Sigmoid colon (tissue), 6 donors: ENCODE measurements at regions not wholly inside any gene's neighbourhood (a gene's known extent, or its start where the extent isn't known, plus 50 kb on each side); places are given as distances from the start of the nearest gene placed in this dataset.

Experiments
- DNase-seq: peaks from one replicate; pipeline ENCODE4 v3.0.0-alpha.2; 2019
- H3K27ac ChIP-seq, 4 donors: fragments of 200-600 bp; sonication (generic); one replicate each; pipeline ENCODE4 v1.5.1; 2016 to 2019; ENCODE audit warnings: mild to moderate bottlenecking in 1 of 4
- H3K27me3 ChIP-seq, 3 donors: fragments of 200-600 bp; sonication (generic); one replicate each; pipeline ENCODE4 v1.5.1; 2019; ENCODE audit warnings: mild to moderate bottlenecking in 1 of 3
- H3K36me3 ChIP-seq, 4 donors: fragments of 200-600 bp; sonication (generic); one replicate each; pipeline ENCODE4 v1.5.1; 2016 to 2019
- H3K4me1 ChIP-seq, 4 donors: fragments of 200-600 bp; sonication (generic); one replicate each; pipeline ENCODE4 v1.5.1; 2017 to 2019
- H3K4me3 ChIP-seq, 4 donors: fragments of 200-600 bp; sonication (generic); one replicate each; pipeline ENCODE4 v1.5.1; 2017 to 2019; ENCODE audit warnings: mild to moderate bottlenecking in 2 of 4, moderate library complexity in 1 of 4
- H3K9me3 ChIP-seq, 4 donors: fragments of 200-600 bp in 3 of 4; sonication (generic) in 3 of 4; one replicate each; pipeline versions ENCODE4 v1.5.1 to v1.6.1; 2013 to 2019
- CTCF ChIP-seq, 4 experiments: fragments of 450-650 bp in 3 of 4; fragments of 200-600 bp in 1 of 4; IDR thresholded peaks; one replicate each; pipeline ENCODE4 v1.5.1; 2016 to 2019; ENCODE audit warnings: antibody characterized with exemption in 4 of 4, mild to moderate bottlenecking in 3 of 4, moderate library complexity in 2 of 4
- EP300 ChIP-seq, 4 donors: sonication (generic); formaldehyde crosslinking; IDR thresholded peaks; one replicate each; pipeline ENCODE4 v1.6.1; 2017; ENCODE audit warnings: antibody characterized with exemption in 4 of 4
- POLR2A ChIP-seq, 2 donors: fragments of 450-650 bp; IDR thresholded peaks; one replicate each; pipeline ENCODE4 v1.6.1; 2016; ENCODE audit warnings: antibody characterized with exemption in 2 of 2, mild to moderate bottlenecking in 2 of 2, moderate library complexity in 2 of 2
- POLR2AphosphoS5 ChIP-seq, 4 donors: sonication (generic); formaldehyde crosslinking; IDR thresholded peaks; one replicate each; pipeline ENCODE4 v1.6.1; 2017; ENCODE audit warnings: antibody characterized with exemption in 4 of 4
- WGBS, 2 donors: extraction: QIAGEN DNeasy Blood & Tissue Kit; methylation state at CpG; one replicate each; pipeline ENCODE4 v1.1.7; 2013; 5-methylcytosine and 5-hydroxymethylcytosine counted together
- intact Hi-C: fragments of 100-400 bp; cut with DNase I; formaldehyde crosslinking; loops from one replicate; pipeline ENCODE4 v1.15.1; 2023
- donor health status: healthy with polysubstance abuse.
- donor health status: healthy.

GRCh38 chr15:46555547-46555946 lies 920.7 kb downstream of the SQOR start:
- WGBS, 2 donors = 36 to 47% methylated on average over 2 of the region's 2 CpGs
- intact Hi-C loops = no loop called here
- Histone ChIP-seq H3K27me3 (no peaks in the 10 kb centered on the region), H3K4me1 (peaks cover 0 to 18% (median 14%) of the 10 kb centered on the region in 4 donors), H3K9me3 (no peaks in the 10 kb centered on the region), H3K4me3 (no peak overlapping the region), H3K27ac (no peak overlapping the region), H3K36me3 (no peaks in the 10 kb centered on the region)
- TF ChIP-seq POLR2A (IDR thresholded peaks at IDR 0.05) (no peak), CTCF (IDR thresholded peaks at IDR 0.05) (no peak), POLR2AphosphoS5 (IDR thresholded peaks at IDR 0.05) (no peak), EP300 (IDR thresholded peaks at IDR 0.05) (no peak)
- no peak for DNase-seq

- 94 to 95% methylated on average over 1 of the region's 1 CpG for WGBS, 2 donors
- Histone ChIP-seq H3K27me3 (no peaks in the 10 kb centered on the region), H3K9me3 (no peaks in the 10 kb centered on the region), H3K27ac (no peak overlapping the region), H3K4me3 (no peak overlapping the region), H3K36me3 (no peaks in the 10 kb centered on the region), H3K4me1 (peaks cover 0 to 18% (median 14%) of the 10 kb centered on the region in 4 donors)
- intact Hi-C loops = no loop called here
- DNase-seq = no peak
- TF ChIP-seq EP300 (IDR thresholded peaks at IDR 0.05) = no peak
- TF ChIP-seq POLR2A (IDR thresholded peaks at IDR 0.05) = no peak
- no peak for TF ChIP-seq POLR2AphosphoS5 (IDR thresholded peaks at IDR 0.05)
- TF ChIP-seq CTCF (IDR thresholded peaks at IDR 0.05) = no peak
Observed at GRCh38 chr15:46556010-46556409, 921.2 kb downstream of the SQOR start.

- H3K27ac ChIP-seq = no peak overlapping the region
- intact Hi-C loops = no loop called here
- no peaks in the 10 kb centered on the region for H3K27me3 ChIP-seq
- H3K4me3 ChIP-seq = no peak overlapping the region
- DNase-seq = no peak
- peaks cover 0 to 18% (median 14%) of the 10 kb centered on the region in 4 donors for H3K4me1 ChIP-seq
- no peaks in the 10 kb centered on the region for H3K36me3 ChIP-seq
- H3K9me3 ChIP-seq = no peaks in the 10 kb centered on the region
- 83 to 87% methylated on average over 5 of the region's 5 CpGs for WGBS, 2 donors
- TF ChIP-seq EP300 (IDR thresholded peaks at IDR 0.05) = no peak
- no peak for TF ChIP-seq CTCF (IDR thresholded peaks at IDR 0.05)
- TF ChIP-seq POLR2A (IDR thresholded peaks at IDR 0.05) = no peak
- no peak for TF ChIP-seq POLR2AphosphoS5 (IDR thresholded peaks at IDR 0.05)
Observed at GRCh38 chr15:46556559-46557379, 921.9 kb downstream of the SQOR start.

- intact Hi-C loops = loop anchor here (10.0 kb wide), 1 partner anchor 57 kb away; no protein-coding TSS in a partner anchor
- H3K27me3 ChIP-seq = no peaks in the 10 kb centered on the region
- H3K4me1 ChIP-seq = no peaks in the 10 kb centered on the region
- no peak for TF ChIP-seq CTCF (IDR thresholded peaks at IDR 0.05)
- TF ChIP-seq POLR2A (IDR thresholded peaks at IDR 0.05) = no peak
- TF ChIP-seq POLR2AphosphoS5 (IDR thresholded peaks at IDR 0.05) = no peak
- TF ChIP-seq EP300 (IDR thresholded peaks at IDR 0.05) = no peak
- no peaks in the 10 kb centered on the region for H3K36me3 ChIP-seq
- H3K4me3 ChIP-seq = no peak overlapping the region
- no peak for DNase-seq
- WGBS, 2 donors = 87% methylated on average over 3 of the region's 3 CpGs
- H3K27ac ChIP-seq = no peak overlapping the region
- H3K9me3 ChIP-seq = no peaks in the 10 kb centered on the region
Observed at GRCh38 chr15:46567968-46568367, 933.1 kb downstream of the SQOR start.
